Astrocyte (in vitro differentiated cells and primary cell): ENCODE measurements at regions not wholly inside any gene's neighbourhood (a gene's known extent, or its start where the extent isn't known, plus 50 kb on each side); places are given as distances from the start of the nearest gene placed in this dataset.

Source experiments
- DNase-seq: peaks from one replicate; pipeline ENCODE4 v3.0.0-alpha.2; 2010; ENCODE audit warnings: low read depth
- FAIRE-seq: peaks from 2 replicates; lab custom pipeline; 2011; peaks lifted over from hg19 to GRCh38; lab: Jason Lieb, UNC
- H2AFZ ChIP-seq: 2 replicates; pipeline ENCODE4 v1.6.0; 2012; ENCODE audit warnings: low read depth, low read length, inconsistent platforms
- H3K27ac ChIP-seq: 2 replicates; pipeline ENCODE4 v1.5.1; 2011; ENCODE audit warnings: low read depth, low read length, inconsistent platforms
- H3K27me3 ChIP-seq: 2 replicates; pipeline ENCODE4 v1.6.0; 2011; ENCODE audit warnings: low read length, inconsistent platforms; ENCODE audit not compliant: insufficient read depth
- H3K36me3 ChIP-seq: 2 replicates; pipeline ENCODE4 v1.5.1; 2011; ENCODE audit warnings: low read length, inconsistent platforms; ENCODE audit not compliant: insufficient read depth
- H3K4me1 ChIP-seq: 2 replicates; pipeline ENCODE4 v1.5.1; 2011; ENCODE audit warnings: low read length, inconsistent platforms; ENCODE audit not compliant: insufficient read depth
- H3K4me2 ChIP-seq: 2 replicates; pipeline ENCODE4 v1.6.0; 2012; ENCODE audit warnings: low read length, inconsistent platforms
- H3K4me3 ChIP-seq: 2 replicates; pipeline ENCODE4 v1.5.1; 2011; ENCODE audit warnings: low read depth, mild to moderate bottlenecking, low read length, inconsistent platforms; ENCODE audit not compliant: insufficient read depth
- H3K79me2 ChIP-seq: 2 replicates; pipeline ENCODE4 v1.6.0; 2012; ENCODE audit warnings: mild to moderate bottlenecking, low read length, inconsistent platforms; ENCODE audit not compliant: insufficient read depth
- H3K9ac ChIP-seq: 2 replicates; pipeline ENCODE4 v1.6.0; 2012; ENCODE audit warnings: mild to moderate bottlenecking, low read length, inconsistent platforms
- H3K9me3 ChIP-seq: 2 replicates; pipeline ENCODE4 v1.5.1; 2012; ENCODE audit warnings: low read depth, mild to moderate bottlenecking, low read length, inconsistent platforms; ENCODE audit not compliant: insufficient read depth
- H4K20me1 ChIP-seq: 2 replicates; pipeline ENCODE4 v1.6.0; 2012; ENCODE audit warnings: low read length, inconsistent platforms; ENCODE audit not compliant: insufficient read depth
- H3K27ac Mint-ChIP-seq: one replicate; pipeline ENCODE4 v1.8.0; 2021; ENCODE audit warnings: mild to moderate bottlenecking, mixed read lengths; ENCODE audit not compliant: unreplicated experiment
- H3K27me3 Mint-ChIP-seq: one replicate; pipeline ENCODE4 v1.8.0; 2021; ENCODE audit warnings: low read depth, mixed read lengths; ENCODE audit not compliant: unreplicated experiment
- H3K36me3 Mint-ChIP-seq: one replicate; pipeline ENCODE4 v1.8.0; 2021; ENCODE audit warnings: low read depth, mixed read lengths; ENCODE audit not compliant: unreplicated experiment
- H3K4me1 Mint-ChIP-seq: one replicate; pipeline ENCODE4 v1.8.0; 2021; ENCODE audit warnings: low read depth, mixed read lengths; ENCODE audit not compliant: unreplicated experiment
- H3K4me3 Mint-ChIP-seq: one replicate; pipeline ENCODE4 v1.8.0; 2021; ENCODE audit warnings: mild to moderate bottlenecking, moderate library complexity, mixed read lengths; ENCODE audit not compliant: unreplicated experiment
- H3K9me3 Mint-ChIP-seq: one replicate; pipeline ENCODE4 v1.8.0; 2021; ENCODE audit warnings: mild to moderate bottlenecking, mixed read lengths; ENCODE audit not compliant: unreplicated experiment
- EZH2 ChIP-seq: IDR thresholded peaks from 2 replicates; pipeline ENCODE4 v1.6.1; 2012; ENCODE audit warnings: mild to moderate bottlenecking, low read length, inconsistent platforms; ENCODE audit not compliant: insufficient read depth
- TF ChIP-seq, protein P1 (sequence below): IDR thresholded peaks from 2 replicates; pipeline ENCODE4 v1.5.1; 2011; ENCODE audit warnings: low read depth, mild to moderate bottlenecking, inconsistent platforms, low read length, moderate library complexity; ENCODE audit not compliant: insufficient read depth

DNA sequence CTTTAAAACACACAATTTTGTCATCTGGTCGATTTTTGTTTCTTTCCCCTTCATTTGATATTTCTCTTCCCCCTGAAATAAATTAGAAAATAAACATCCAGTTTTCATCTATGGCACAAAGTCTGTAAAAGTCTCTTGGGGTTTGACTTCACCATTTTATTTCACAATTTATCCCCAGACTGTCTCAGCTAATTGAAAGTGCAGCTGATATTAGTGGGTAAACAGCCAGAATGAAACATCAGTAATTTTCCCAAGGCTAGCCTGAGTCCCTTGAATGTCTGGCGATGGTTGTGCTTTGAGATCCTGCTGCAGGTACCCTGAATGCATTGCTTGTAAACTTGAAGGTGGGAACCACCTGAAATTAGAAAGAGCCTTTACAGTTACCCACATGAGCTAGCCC lies 60.6 kb upstream of the NEBL start:
- TF ChIP-seq, protein P1, sequence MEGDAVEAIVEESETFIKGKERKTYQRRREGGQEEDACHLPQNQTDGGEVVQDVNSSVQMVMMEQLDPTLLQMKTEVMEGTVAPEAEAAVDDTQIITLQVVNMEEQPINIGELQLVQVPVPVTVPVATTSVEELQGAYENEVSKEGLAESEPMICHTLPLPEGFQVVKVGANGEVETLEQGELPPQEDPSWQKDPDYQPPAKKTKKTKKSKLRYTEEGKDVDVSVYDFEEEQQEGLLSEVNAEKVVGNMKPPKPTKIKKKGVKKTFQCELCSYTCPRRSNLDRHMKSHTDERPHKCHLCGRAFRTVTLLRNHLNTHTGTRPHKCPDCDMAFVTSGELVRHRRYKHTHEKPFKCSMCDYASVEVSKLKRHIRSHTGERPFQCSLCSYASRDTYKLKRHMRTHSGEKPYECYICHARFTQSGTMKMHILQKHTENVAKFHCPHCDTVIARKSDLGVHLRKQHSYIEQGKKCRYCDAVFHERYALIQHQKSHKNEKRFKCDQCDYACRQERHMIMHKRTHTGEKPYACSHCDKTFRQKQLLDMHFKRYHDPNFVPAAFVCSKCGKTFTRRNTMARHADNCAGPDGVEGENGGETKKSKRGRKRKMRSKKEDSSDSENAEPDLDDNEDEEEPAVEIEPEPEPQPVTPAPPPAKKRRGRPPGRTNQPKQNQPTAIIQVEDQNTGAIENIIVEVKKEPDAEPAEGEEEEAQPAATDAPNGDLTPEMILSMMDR, result no peak
- no peak for TF ChIP-seq EZH2
- no peak overlapping the region for H3K9ac ChIP-seq
- H3K27ac ChIP-seq, result no peak overlapping the region
- no peaks in the 10 kb centered on the region for H4K20me1 ChIP-seq
- no peaks in the 10 kb centered on the region for H3K9me3 Mint-ChIP-seq
- no peak overlapping the region for H2AFZ ChIP-seq
- H3K4me1 Mint-ChIP-seq, result peaks cover 27% of the 10 kb centered on the region
- no peak overlapping the region for H3K4me3 ChIP-seq
- no peaks in the 10 kb centered on the region for H3K36me3 Mint-ChIP-seq
- FAIRE-seq, result no peak
- no peak overlapping the region for H3K27ac Mint-ChIP-seq
- no peaks in the 10 kb centered on the region for H3K27me3 ChIP-seq
- H3K9me3 ChIP-seq, result no peaks in the 10 kb centered on the region
- no peak for DNase-seq
- H3K79me2 ChIP-seq, result no peaks in the 10 kb centered on the region
- no peak overlapping the region for H3K4me2 ChIP-seq
- no peaks in the 10 kb centered on the region for H3K27me3 Mint-ChIP-seq
- no peaks in the 10 kb centered on the region for H3K36me3 ChIP-seq
- H3K4me1 ChIP-seq, result no peaks in the 10 kb centered on the region
- no peak overlapping the region for H3K4me3 Mint-ChIP-seq

DNA sequence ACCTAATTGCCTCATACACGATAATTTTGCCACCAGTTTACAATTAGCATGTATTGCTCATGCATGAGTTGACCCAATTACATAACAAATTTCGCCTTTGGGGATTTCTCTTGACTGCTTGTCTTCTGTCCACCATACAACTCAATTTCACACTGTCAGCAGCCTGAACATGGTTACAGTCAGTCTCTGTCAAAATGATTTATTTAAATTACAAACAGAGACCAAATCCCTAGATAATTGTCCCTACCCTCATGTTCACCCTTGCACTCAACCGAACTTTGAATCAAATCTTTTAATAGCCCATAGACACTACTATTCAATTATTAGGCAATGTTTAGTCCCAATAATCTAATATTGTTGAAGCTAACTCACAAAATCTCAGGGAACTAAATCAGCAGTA lies 59.7 kb upstream of the NEBL start:
- H3K36me3 ChIP-seq, result no peaks in the 10 kb centered on the region
- no peak overlapping the region for H3K9ac ChIP-seq
- no peaks in the 10 kb centered on the region for H3K9me3 Mint-ChIP-seq
- no peaks in the 10 kb centered on the region for H3K27me3 ChIP-seq
- no peak overlapping the region for H3K4me3 ChIP-seq
- no peak for TF ChIP-seq EZH2
- TF ChIP-seq, protein P1, result no peak
- no peaks in the 10 kb centered on the region for H3K36me3 Mint-ChIP-seq
- no peaks in the 10 kb centered on the region for H3K79me2 ChIP-seq
- DNase-seq (no peak), FAIRE-seq (no peak)
- no peak overlapping the region for H2AFZ ChIP-seq
- peaks cover 27% of the 10 kb centered on the region for H3K4me1 Mint-ChIP-seq
- H3K4me2 ChIP-seq, result no peak overlapping the region
- H4K20me1 ChIP-seq, result no peaks in the 10 kb centered on the region
- H3K4me1 ChIP-seq, result no peaks in the 10 kb centered on the region
- no peak overlapping the region for H3K4me3 Mint-ChIP-seq
- no peaks in the 10 kb centered on the region for H3K27me3 Mint-ChIP-seq
- H3K27ac Mint-ChIP-seq, result no peak overlapping the region
- H3K9me3 ChIP-seq, result no peaks in the 10 kb centered on the region
- H3K27ac ChIP-seq, result no peak overlapping the region

DNA sequence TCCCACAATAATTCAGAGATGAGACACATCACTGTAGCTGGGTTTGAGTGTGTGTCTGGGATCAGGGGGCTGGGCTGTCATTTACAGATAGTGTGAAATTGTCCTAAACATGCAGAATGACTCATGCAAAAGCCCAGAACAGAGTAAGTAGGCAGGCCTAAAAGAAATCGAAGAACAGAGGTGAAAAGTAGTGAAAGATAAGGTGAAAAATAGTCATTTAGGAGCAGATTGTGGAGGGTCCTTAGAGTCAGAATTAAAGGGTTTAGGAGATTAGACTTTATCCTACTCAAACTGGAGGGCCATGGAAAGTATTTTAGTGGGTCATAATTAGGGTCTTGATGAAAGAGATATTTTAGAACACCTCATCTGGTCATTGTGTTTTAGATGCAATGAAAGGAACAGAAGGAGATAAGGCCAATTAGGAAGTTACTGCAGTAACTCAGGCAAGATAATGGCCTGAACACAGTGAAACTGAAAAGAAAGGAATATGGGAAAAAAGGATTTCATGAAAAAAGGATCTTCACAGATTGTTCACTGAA lies 58.3 kb upstream of the NEBL start:
- Histone ChIP-seq H3K4me1 (no peaks in the 10 kb centered on the region), H4K20me1 (no peaks in the 10 kb centered on the region), H3K79me2 (no peaks in the 10 kb centered on the region), H3K9ac (no peak overlapping the region), H3K4me2 (no peak overlapping the region), H3K36me3 (no peaks in the 10 kb centered on the region), H3K27ac (no peak overlapping the region), H2AFZ (no peak overlapping the region), H3K9me3 (no peaks in the 10 kb centered on the region), H3K4me3 (no peak overlapping the region), H3K27me3 (no peaks in the 10 kb centered on the region)
- Mint-ChIP-seq H3K27me3 (no peaks in the 10 kb centered on the region), H3K4me3 (no peak overlapping the region), H3K9me3 (no peaks in the 10 kb centered on the region), H3K4me1 (peaks cover 27% of the 10 kb centered on the region), H3K36me3 (no peaks in the 10 kb centered on the region), H3K27ac (peak overlapping the region; percentile 89)
- TF ChIP-seq, protein P1, result no peak
- no peak for TF ChIP-seq EZH2
- FAIRE-seq, result no peak
- DNase-seq, result no peak
